ENCODE measurements at regions not wholly inside any gene's neighbourhood (a gene's known extent, or its start where the extent isn't known, plus 50 kb on each side); places are given as distances from the start of the nearest gene placed in this dataset.

DNA sequence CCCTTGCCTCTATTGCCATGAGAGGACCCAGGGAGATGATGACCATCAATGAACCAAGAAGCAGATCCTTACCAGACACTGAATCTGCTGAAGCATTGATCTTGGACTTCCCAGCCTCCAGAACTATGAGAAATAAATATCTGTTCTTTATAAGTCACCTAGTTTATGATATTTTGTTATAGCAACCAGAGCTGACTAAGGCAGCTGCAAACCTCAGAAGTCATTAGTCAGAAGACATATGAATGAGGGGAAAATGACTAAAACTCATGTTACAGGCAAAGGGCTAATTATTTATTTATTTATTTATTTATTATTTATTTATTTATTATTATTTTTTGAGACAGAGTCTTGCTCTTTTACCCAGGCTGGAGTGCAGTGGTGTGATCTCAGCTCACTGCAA, 321.1 kb downstream of the TGFB2 start:
- intact Hi-C loops (cut with micrococcal nuclease; ENCODE audit: unreplicated experiment) (no loop called here), in situ Hi-C loops (cut with HindIII; ENCODE audit: extremely low pct_ligation_motif_present, low pct_unique_long_range_greater_than_20kb) (no loop called here)
- Histone ChIP-seq H3K27ac (ENCODE audit: extremely low read length, insufficient read depth, low read length) (no peak overlapping the region), H4K20me1 (ENCODE audit: insufficient read depth, low read length) (no peaks in the 10 kb centered on the region), H3K36me3 (replicated peaks in 1 of 2; ENCODE audit: control insufficient read depth in 1 of 2, insufficient read depth in 2 of 2, low read length in 2 of 2) (no peaks in the 10 kb centered on the region), H2AFZ (ENCODE audit: low read length) (no peak overlapping the region), H3K4me1 (ENCODE audit: insufficient read depth, low read length) (no peaks in the 10 kb centered on the region), H3K9ac (ENCODE audit: insufficient read depth, low read depth, low read length) (no peak overlapping the region), H3K4me2 (ENCODE audit: low read depth, low read length) (no peak overlapping the region), H3K4me3 (replicated peaks in 1 of 3; ENCODE audit: insufficient read depth in 1 of 3, low read depth in 2 of 3, low read length in 3 of 3) (no peak overlapping the region), H3K79me2 (ENCODE audit: insufficient read depth, low read length) (no peaks in the 10 kb centered on the region), H3K27me3 (ENCODE audit: control insufficient read depth in 1 of 2, insufficient read depth in 2 of 2, low read length in 2 of 2) (no peaks in the 10 kb centered on the region), H3K9me3 (ENCODE audit: low read length) (no peaks in the 10 kb centered on the region)
- ATAC-seq, result no peak
- POLR2A ChIA-PET, result no interaction called here
- TF ChIP-seq ZNF329 (CRISPR knock-in tag; IDR thresholded peaks at IDR 0.05; ENCODE audit: low read depth), result no peak
- TF ChIP-seq IRF2 (CRISPR knock-in tag; IDR thresholded peaks at IDR 0.05), result no peak
- TF ChIP-seq FOXJ3 (CRISPR knock-in tag; IDR thresholded peaks at IDR 0.05; ENCODE audit: borderline replicate concordance), result no peak
- no peak for TF ChIP-seq SMYD3 (CRISPR knock-in tag; IDR thresholded peaks at IDR 0.05)
- TF ChIP-seq, protein P1, sequence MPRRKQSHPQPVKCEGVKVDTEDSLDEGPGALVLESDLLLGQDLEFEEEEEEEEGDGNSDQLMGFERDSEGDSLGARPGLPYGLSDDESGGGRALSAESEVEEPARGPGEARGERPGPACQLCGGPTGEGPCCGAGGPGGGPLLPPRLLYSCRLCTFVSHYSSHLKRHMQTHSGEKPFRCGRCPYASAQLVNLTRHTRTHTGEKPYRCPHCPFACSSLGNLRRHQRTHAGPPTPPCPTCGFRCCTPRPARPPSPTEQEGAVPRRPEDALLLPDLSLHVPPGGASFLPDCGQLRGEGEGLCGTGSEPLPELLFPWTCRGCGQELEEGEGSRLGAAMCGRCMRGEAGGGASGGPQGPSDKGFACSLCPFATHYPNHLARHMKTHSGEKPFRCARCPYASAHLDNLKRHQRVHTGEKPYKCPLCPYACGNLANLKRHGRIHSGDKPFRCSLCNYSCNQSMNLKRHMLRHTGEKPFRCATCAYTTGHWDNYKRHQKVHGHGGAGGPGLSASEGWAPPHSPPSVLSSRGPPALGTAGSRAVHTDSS (CRISPR knock-in tag; conservative IDR thresholded peaks at IDR 0.05), result no peak
- no peak for TF ChIP-seq ATF7 (IDR thresholded peaks at IDR 0.05)
- TF ChIP-seq ATF7 (CRISPR knock-in tag; IDR thresholded peaks at IDR 0.05), result no peak
- TF ChIP-seq ZNF382 (CRISPR knock-in tag; IDR thresholded peaks at IDR 0.05; ENCODE audit: borderline replicate concordance), result no peak
- TF ChIP-seq PCBP2 (optimal IDR thresholded peaks at IDR 0.05; ENCODE audit: low read depth, low read length, poor library complexity, severe bottlenecking), result no peak
- TF ChIP-seq, protein P2, sequence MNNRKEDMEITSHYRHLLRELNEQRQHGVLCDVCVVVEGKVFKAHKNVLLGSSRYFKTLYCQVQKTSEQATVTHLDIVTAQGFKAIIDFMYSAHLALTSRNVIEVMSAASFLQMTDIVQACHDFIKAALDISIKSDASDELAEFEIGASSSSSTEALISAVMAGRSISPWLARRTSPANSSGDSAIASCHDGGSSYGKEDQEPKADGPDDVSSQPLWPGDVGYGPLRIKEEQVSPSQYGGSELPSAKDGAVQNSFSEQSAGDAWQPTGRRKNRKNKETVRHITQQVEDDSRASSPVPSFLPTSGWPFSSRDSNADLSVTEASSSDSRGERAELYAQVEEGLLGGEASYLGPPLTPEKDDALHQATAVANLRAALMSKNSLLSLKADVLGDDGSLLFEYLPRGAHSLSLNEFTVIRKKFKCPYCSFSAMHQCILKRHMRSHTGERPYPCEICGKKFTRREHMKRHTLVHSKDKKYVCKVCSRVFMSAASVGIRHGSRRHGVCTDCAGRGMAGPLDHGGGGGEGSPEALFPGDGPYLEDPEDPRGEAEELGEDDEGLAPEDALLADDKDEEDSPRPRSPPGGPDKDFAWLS (CRISPR knock-in tag; IDR thresholded peaks at IDR 0.05; ENCODE audit: borderline replicate concordance), result no peak
- TF ChIP-seq ZFP1 (CRISPR knock-in tag; IDR thresholded peaks at IDR 0.05), result no peak
- TF ChIP-seq ZNF326 (CRISPR knock-in tag; IDR thresholded peaks at IDR 0.05; ENCODE audit: borderline replicate concordance), result no peak
- TF ChIP-seq, protein P3, sequence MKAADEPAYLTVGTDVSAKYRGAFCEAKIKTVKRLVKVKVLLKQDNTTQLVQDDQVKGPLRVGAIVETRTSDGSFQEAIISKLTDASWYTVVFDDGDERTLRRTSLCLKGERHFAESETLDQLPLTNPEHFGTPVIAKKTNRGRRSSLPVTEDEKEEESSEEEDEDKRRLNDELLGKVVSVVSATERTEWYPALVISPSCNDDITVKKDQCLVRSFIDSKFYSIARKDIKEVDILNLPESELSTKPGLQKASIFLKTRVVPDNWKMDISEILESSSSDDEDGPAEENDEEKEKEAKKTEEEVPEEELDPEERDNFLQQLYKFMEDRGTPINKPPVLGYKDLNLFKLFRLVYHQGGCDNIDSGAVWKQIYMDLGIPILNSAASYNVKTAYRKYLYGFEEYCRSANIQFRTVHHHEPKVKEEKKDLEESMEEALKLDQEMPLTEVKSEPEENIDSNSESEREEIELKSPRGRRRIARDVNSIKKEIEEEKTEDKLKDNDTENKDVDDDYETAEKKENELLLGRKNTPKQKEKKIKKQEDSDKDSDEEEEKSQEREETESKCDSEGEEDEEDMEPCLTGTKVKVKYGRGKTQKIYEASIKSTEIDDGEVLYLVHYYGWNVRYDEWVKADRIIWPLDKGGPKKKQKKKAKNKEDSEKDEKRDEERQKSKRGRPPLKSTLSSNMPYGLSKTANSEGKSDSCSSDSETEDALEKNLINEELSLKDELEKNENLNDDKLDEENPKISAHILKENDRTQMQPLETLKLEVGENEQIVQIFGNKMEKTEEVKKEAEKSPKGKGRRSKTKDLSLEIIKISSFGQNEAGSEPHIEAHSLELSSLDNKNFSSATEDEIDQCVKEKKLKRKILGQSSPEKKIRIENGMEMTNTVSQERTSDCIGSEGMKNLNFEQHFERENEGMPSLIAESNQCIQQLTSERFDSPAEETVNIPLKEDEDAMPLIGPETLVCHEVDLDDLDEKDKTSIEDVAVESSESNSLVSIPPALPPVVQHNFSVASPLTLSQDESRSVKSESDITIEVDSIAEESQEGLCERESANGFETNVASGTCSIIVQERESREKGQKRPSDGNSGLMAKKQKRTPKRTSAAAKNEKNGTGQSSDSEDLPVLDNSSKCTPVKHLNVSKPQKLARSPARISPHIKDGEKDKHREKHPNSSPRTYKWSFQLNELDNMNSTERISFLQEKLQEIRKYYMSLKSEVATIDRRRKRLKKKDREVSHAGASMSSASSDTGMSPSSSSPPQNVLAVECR (CRISPR knock-in tag; IDR thresholded peaks at IDR 0.05; ENCODE audit: borderline replicate concordance), result no peak
- TF ChIP-seq ZNF451 (CRISPR knock-in tag; IDR thresholded peaks at IDR 0.05), result no peak
- no peak for TF ChIP-seq ZNF484 (CRISPR knock-in tag; IDR thresholded peaks at IDR 0.05; ENCODE audit: borderline replicate concordance, low read depth)
- FAIRE-seq, result no peak
- DNase-seq (ENCODE audit: low spot score), result no peak
- CTCF ChIA-PET (ENCODE audit: low intra/inter-chr PET ratio, low total read pairs), result no interaction called here
- no TSS peak for BruUV-seq (replicated peaks)

Measured in HepG2 (cell line).